Suppressor macrophage treated with lipopolysaccharide for 1 hour (primary cell): ENCODE measurements at regions not wholly inside any gene's neighbourhood (a gene's known extent, or its start where the extent isn't known, plus 50 kb on each side); places are given as distances from the start of the nearest gene placed in this dataset.
"Not testable (repeated sequence)": the region's sequence is repeated elsewhere in the genome, so short reads cannot be mapped to it uniquely, and the experiment has no call there.

Source experiments
- DNase-seq, 3 donors: peaks; one replicate each; pipeline ENCODE4 v3.0.0-alpha.2; 2020 to 2022

DNA sequence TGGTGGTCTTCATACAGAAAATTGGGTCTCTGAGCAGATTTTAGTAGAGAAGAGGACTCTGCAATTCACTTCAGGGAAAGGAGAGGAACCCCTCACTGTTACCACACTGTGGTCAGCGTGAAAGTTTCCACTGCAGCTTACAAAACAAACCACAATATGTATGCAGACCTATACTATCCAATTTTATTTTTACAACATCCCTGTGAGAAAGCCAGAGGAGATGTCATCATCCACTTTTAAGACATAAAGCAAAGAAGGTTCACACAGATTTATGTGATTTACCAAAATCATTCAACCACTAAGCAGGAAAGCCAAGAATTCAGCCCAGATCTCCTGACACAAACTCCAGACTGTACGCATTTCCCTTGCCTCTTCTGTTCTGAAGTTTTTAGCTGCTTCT, 442.4 kb downstream of the FRK start:
- DNase-seq, result no peak

GRCh38 chr6:115617031-115617430, 443.7 kb downstream of the FRK start:
- no peak for DNase-seq

- DNase-seq, result no peak
These were observed 447.2 kb downstream of the FRK start for GRCh38 chr6:115613488-115613887.

DNA sequence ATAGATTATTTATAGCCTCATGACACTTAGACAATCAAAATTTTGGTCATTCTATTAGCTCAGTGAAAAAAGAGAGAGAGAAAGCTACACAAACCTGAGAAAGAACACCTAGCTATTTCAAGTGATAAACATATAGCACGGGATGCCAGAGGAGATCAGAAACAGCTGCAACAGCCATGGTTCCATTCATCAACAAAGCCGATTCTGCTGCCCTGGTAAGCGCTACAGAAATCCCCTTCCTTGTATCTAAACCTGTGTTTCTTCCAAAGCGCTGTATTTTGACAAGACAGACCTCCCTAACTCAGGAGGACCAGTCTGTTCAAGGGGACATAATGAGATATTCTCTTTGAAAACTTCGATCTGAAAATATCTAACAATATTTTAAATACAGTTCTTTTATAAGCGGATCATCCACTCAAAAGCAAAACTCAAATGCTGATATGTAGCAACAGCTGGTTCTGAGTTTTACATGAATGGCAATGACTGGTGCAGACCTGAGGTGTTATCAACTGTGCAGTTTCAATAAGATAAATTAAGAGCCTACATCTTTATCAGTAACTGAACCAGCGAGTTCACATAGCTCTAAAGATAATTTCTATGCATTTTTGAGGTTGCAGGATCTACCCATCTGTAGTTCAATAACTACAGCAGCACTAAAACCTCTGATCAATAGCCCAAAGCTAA, 447.8 kb downstream of the FRK start:
- no peak for DNase-seq

DNA sequence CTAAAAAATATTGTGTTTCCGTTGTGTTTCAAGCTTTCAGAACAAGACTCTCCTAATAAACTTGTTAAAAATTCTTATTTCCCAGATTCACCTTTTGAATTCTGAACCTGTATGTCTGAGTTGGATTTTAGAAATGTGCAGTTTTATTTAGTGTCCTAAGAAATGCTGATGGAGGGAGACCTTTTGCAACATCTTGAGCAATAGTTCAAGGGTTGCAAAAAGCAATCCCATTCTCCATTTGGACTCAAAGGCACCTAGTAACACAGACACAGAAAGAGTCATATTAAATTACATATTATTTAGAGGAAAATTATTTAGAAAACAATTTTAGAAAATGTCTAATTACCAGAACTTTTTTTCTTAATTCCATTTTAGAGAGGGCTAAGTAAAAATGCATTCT, 448.5 kb downstream of the FRK start:
- DNase-seq, result no peak

DNA sequence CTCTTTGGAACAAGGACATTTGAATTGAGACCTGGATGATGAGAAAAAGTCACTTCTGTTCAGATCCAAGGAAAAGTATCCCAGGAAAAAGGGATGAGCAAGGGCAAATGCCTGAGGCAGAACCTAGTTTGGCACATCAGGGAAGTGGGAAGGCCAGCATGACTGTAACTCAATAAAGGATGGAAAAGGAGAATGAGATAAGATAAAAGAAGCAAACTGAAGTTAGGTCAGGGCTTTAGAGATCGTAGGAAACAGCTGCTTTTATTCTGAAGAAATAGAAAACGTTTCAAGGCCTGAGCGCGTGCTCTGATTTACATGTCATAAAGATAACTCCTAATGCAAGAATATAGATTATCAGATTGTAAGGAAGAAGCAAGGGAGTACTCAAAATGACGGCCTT, 450.0 kb downstream of the FRK start:
- no peak for DNase-seq

- no peak for DNase-seq
These were observed 451.6 kb downstream of the FRK start for GRCh38 chr6:115609111-115609510.

DNA sequence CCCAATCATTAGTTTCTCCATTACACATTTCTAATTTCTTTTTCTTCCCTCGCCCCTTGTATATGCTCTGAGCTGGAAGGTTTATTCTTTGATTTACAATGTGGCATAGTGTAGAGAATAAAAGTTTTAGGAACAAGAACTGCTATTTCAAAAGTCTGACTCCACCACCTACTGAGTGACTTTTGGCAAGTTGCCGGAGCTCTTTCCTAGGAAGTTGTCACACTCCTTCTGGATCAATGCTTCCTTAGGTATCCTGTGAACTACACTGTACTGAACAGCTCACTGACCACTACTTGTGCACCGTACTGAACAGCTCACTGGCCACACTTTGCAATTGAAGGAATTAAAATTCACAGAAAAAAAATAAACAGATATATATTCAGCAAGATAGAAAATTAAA, 458.2 kb downstream of the FRK start:
- no peak for DNase-seq

DNA sequence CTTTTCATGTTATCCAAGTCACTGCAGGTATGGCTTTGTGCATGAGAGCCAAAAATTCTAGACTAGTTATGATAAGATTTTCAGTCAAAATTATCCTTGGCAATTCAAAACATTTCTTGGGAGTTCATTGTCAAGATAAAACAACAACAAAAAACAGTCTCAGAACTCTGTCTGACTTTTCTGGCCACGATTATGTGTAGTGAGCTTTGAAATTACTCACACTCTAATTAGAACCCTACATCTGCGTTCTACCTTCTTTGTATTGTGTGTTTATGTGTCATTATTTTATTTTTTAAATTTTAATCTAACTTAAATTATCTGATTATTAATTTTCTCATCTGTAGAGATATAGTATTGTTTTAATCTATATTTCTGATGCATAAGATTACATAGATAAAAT, 459.2 kb downstream of the FRK start:
- no peak for DNase-seq

- no peak for DNase-seq
These were observed 459.6 kb downstream of the FRK start for GRCh38 chr6:115601064-115601463.

DNA sequence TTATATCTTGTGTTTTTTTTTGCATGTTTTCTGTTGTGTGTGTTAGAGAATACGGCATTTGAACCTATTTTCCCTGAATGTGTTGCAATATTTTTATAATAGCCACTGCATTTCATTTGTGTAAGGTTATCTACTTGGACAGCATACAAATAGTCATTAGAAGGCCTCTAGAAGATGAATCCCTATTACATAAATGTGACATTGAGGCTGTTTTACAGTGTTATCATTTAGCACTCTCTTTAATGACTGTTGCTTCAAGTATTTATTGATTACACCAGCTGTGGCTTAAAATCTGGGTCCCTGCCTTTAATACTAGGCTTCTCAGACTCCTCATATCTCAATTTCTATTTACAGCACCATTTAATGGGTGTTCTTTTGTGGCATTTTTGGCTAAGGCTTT, 465.8 kb downstream of the FRK start:
- no peak for DNase-seq

GRCh38 chr6:115592025-115592424, 468.7 kb downstream of the FRK start:
- DNase-seq, result no peak

GRCh38 chr6:115589072-115589471, 471.6 kb downstream of the FRK start:
- not testable (repeated sequence) for DNase-seq

GRCh38 chr6:115583290-115583689, 477.4 kb downstream of the FRK start:
- no peak for DNase-seq

DNA sequence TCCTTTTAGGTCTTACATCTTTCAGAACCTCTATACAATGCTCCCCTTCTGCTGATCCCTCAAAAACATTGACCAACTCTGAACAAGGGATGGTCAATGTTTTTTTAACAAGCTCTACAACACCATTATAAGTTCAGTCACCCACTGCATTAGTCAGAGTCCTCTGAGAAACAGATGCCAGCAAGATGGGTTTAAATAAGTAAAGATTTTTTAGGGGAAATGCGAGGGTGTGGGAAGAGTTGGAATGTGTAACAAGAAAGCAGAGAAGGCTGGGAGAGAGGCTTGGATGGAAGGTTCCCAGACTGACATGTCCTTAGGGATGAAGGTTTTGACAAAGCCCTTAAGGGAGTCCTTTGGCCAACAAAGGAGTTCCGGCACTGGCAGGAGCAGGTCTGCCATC, 478.3 kb downstream of the FRK start:
- DNase-seq, result no peak

DNA sequence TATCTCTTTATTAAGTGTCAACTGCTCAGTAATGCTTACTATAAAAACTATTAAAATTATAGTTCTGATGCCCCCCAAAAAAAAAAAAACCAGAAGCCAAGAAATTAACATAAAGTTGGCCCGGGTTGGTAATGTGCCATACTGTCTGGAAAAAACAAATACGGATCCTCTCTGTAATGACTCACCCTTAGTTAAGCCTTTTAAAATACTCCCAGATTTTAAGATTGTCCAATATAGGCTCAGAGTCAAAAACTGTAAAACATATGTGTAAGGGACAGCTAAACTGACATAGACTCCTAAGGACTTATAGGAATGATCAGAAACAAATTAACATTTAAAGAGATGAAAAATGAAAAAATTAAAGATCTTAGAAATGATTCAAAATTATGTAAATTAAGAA, 481.1 kb downstream of the FRK start:
- DNase-seq, result not testable (repeated sequence)

DNA sequence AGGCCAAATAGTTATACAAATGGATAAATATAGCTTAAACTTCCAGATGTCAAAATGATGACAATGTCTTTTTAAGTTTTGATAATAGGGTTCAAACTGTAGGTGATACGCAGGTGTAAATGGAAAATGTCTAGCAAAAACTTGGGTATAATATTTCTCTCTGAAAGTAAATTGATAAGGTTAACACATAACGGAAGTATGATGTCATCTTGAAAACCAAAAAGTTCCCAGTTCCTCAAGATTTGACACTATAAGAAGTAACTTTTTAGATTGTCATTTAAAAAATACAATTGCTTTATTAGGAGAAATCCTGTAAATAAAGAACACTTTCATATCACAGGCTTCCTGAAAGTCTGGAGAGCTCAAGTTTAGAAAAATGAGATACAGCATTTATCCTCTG, 483.4 kb downstream of the FRK start:
- no peak for DNase-seq

DNA sequence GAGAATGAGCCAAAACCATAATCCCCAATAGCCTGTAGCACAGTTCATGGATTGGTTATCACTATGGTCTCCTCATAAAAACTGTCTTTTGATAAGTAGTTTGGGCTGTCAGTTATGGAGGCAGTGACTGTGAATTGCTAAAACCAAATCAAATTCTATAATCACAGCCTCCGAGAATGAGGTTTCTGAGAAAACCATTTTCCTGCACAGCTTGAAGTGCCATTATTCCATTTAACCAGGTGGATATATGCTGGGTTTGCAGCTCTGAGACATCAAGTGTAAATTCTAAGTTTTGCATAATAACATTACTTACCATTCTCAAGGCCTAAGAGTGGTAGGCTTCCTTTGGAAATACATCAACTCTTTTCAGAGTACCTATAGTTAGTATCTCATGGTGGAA, 485.4 kb downstream of the FRK start:
- DNase-seq, result no peak

DNA sequence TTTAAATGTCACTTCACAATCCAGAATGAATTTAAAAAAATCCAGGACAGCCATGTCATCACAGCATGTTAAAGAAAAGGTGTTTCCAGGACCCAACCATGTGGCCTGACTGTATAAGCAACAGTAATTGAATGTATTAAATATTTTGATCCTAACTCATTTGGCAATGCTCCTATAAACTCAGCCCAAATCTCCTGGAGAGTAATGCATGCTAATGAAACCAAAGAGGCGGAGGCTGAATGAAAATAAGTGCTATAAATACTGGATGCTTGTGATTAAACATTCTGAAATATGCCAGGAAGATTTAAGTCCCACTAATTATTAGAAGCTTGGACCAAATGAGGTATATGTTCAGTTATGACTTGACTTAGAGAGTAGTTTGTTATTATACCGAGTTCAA, 486.8 kb downstream of the FRK start:
- DNase-seq, result no peak

DNA sequence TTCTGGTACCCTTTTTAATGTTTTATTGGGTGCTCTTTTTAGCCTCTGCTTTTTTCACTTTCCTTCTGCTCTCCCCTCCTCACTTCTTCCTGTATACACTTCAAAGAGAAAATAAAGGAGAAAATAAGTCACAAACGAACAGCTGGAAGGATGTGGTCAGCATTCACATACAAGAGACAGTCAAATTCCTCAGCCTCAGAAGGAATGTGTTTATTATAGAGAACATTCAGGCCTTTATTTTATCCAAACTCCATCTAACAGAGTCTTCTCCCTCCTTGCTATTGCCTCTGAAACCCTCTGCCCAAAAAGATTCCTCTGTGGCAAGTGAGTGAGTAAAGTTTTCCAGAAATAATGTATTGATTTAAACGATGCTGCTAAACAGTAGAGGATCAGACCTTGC, 490.4 kb downstream of the FRK start:
- no peak for DNase-seq

DNA sequence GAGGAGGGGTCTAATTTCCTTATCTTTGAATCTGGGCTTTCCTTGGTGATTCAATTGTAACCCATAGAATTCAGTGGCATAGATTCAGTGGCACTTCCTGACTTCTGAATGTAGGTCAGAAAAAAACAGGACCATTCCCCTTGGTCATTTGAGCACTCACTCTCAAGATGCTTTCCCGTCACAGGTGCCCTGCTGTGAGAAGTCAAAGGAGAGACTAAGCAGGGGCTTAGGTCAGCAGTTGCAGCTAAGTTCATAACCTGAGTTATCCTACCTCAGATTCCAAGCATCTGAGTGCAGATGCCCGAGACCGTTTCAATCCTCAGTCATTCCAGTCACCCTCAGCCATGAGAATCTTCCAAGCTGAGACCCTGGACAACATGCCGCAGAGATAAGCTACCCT, 506.6 kb downstream of the FRK start:
- no peak for DNase-seq

DNA sequence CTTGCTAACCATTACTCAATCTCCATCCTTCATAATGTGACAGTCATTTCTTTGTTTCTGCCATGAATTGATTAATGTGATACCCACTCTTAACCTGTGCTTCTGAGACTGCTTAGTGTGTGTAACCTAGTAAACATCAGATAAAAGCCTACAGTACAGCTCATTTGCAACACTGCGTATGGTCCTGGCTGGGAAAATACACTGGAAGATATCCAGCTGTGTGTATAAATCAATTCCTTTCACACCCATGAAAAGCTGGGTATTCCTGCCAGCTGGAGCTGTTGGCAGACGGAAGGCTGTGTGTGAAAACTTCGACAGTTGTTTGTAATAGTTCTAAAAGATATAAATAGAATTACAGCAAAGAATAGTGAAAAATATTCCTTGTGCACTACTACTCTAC, 509.2 kb downstream of the FRK start:
- DNase-seq, result no peak

- no peak for DNase-seq
These were observed 515.1 kb downstream of the FRK start for GRCh38 chr6:115545672-115545986.

GRCh38 chr6:115544765-115545671, 515.7 kb downstream of the FRK start:
- no peak for DNase-seq
